HG02610 (cell line): ENCODE measurements at regions not wholly inside any gene's neighbourhood (a gene's known extent, or its start where the extent isn't known, plus 50 kb on each side); places are given as distances from the start of the nearest gene placed in this dataset.
"Not testable (repeated sequence)": the region's sequence is repeated elsewhere in the genome, so short reads cannot be mapped to it uniquely, and the experiment has no call there.

Source experiments
- ATAC-seq: cut with Tn5 transposase; IDR thresholded peaks from one replicate; pipeline ENCODE4 v1.9.1; 2021; ENCODE audit warnings: mild to moderate bottlenecking, moderate library complexity; ENCODE audit not compliant: unreplicated experiment

GRCh38 chr2:62654876-62655359 lies 50.6 kb upstream of the EHBP1 start:
- ATAC-seq, result no peak

DNA sequence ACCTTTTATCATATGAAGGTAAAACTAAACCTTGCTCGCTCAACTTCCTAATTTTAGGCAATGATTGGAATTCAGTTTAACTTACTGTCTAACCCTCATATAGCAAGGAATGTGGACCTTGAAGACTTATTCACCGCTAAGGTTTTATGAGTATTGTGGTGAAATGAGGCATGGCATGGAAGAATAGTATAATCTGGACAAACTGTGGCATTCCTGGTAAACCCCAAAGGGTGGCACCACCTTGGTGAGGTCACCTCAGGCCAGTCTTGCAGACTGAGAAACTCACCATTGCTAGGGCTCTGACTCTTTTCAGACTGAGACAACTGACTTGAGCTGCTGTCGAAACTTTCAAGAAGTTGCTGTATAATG lies 51.1 kb upstream of the EHBP1 start:
- ATAC-seq, result no peak

GRCh38 chr2:62653582-62654422 lies 51.7 kb upstream of the EHBP1 start:
- no peak for ATAC-seq

DNA sequence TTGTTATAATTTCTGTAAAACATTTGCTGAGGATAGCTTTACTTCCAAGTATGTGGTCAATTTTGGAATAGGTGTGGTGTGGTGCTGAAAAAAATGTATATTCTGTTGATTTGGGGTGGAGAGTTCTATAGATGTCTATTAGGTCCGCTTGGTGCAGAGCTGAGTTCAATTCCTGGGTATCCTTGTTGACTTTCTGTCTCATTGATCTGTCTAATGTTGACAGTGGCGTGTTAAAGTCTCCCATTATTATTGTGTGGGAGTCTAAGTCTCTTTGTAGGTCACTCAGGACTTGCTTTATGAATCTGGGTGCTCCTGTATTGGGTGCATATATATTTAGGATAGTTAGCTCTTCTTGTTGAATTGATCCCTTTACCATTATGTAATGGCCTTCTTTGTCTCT lies 56.4 kb upstream of the EHBP1 start:
- ATAC-seq, result not testable (repeated sequence)

DNA sequence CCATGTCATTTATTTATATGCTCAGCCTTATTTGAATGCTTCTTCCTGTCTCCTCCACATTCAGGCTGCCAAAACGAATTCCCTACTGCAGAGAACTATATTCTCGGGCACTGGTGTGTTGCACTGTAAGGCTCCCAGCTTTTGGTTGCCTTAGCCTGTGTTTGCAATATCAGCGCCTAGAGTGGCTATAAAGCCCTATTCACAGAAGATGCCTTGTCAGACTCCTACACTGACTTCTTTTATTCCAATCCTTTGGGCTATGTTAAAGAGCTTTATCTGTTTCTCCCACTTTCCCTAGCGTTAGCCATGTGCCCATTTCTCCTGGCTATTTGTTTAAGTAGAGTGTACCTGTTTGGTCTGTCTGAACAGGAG lies 62.4 kb upstream of the EHBP1 start:
- ATAC-seq, result no peak

DNA sequence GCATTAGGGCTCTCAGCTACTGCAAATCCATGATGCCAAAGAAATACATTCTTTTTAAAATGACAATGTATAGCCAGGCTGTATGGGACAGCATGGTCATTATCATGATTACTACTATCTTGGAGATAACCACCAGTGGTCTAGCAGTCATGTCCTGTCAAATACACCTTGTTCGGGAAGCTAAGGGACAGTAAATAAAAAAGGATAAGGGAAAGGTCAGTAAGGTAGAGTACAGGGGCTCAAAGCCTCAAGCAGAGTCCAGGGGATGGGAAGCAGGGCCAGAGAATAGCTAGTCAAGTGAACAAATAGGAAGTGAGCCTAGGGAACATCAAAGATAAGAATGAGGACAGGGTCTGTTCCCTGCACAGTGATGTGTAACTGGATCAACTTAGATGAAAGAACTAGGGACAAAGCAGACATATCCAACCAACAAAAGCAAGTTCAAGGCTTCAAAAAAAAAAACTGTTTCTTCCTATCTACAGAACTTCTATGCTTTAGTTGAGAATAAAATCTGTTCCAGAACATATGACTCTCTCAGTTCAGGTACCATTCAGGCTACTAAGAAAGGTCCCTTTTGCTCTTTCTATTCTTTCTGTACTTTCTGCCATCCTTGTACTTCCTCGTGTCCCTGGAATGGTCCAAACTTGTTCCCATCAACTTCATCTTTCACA lies 62.9 kb upstream of the EHBP1 start:
- no peak for ATAC-seq

DNA sequence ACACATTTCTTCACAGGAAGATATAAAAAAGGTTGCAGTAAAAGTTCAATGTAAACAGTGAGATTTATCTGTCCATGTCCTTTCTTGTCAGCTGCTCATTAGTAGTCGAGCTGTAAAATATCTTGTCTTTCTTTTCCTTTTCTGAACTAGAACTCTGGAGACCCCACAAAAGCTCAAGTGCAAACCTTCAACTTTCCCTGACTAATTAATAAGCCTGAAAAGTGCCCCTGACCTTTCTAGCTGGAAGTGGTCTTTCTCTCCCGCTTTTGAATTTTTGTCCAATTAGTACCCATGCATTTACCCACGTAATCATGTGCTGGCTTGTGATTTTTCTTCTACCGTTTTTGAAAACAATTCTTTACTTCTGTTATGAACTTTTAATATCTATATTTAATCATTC lies 63.6 kb upstream of the EHBP1 start:
- ATAC-seq, result no peak

GRCh38 chr2:62641410-62641843 lies 64.1 kb upstream of the EHBP1 start:
- no peak for ATAC-seq

DNA sequence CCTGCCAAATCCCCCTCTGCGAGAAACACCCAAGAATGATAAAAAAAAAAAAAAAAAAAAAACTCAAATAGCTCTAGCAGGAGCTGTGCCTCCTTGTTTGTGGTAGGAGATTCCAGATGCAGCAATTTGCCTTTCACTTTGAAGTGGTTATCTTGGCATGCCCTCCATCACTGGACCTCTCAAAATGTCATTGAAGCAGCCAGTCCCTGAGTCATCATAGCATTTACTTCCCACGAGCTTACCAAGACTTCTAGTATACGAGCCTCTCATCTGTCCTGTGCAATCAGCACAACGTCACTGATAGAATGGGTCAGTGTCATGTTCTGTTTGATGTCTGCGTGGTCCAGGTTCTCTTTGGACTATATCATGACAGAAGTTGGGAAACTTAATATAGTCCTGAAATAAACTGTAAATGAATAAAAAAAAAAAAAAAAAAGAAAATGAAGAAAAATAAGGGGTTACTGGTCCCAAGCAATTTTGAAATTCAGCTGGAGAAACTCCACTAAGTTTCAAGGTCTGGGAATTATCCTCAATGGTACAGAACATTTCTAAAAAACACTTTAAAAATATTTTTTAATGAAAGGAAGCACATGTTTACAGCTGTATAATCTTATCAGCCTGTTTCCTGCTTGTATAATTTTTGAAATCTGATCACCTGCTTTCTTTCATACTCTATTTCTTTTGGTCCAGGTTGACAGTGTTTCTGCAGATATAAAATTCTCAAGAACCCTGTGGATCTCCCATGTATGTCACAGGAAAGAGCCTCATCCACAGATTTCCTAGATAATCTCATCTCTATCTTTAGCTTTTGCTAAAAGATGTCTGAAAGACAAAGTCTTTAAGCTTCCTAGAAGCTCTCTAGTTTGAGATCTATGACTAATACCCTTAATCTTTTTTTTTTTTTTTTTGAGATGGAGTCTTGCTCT lies 74.1 kb upstream of the EHBP1 start:
- ATAC-seq, result no peak

- ATAC-seq, result not testable (repeated sequence)
Observed at GRCh38 chr2:62630206-62630605, 75.3 kb upstream of the EHBP1 start.

GRCh38 chr2:62629310-62629709 lies 76.2 kb upstream of the EHBP1 start:
- ATAC-seq, result not testable (repeated sequence)

- no peak for ATAC-seq
Observed at GRCh38 chr2:62627667-62628066, 77.8 kb upstream of the EHBP1 start.

GRCh38 chr2:62624855-62625254 lies 80.7 kb upstream of the EHBP1 start:
- no peak for ATAC-seq

DNA sequence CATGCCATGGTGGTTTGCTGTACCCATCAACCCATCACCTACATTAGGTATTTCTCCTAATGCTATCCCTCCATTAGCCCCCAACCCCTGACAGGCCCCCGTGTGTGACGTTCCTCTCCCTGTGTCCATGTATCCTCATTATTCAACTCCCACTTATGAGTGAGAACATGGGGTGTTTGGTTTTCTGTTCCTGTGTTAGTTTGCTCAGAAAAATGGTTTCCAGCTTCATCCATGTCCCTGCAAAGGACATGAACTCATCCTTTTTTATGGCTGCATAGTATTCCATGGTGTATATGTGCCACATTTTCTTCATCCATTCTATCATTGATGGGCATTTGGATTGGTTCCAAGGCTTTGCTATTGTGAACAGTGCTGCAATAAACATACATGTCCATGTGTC lies 89.0 kb upstream of the EHBP1 start:
- ATAC-seq, result not testable (repeated sequence)

DNA sequence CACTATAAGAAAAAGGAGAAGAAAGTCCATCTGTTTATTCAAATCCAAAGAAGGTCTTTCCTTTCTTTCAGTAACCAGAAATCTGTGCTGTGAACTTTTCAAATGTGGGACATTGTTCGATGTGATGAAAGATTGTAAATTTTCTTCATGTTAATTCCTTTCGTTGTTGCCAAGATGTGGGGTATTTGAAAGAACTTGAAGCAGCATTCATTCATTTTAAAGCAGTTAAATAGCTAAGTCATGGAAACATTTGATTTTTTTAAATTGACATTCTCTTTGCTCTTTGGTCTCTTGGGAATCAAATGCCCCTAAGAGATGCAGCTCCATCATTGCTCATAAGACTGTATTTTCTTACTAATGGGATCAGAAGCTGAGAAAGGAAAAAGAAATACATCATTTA lies 93.7 kb upstream of the EHBP1 start:
- ATAC-seq, result no peak

- ATAC-seq, result not testable (repeated sequence)
Observed at GRCh38 chr2:62605471-62605870, 99.5 kb upstream of the TMEM17 start.

- no peak for ATAC-seq
Observed at GRCh38 chr2:62604336-62604735, 98.3 kb upstream of the TMEM17 start.

DNA sequence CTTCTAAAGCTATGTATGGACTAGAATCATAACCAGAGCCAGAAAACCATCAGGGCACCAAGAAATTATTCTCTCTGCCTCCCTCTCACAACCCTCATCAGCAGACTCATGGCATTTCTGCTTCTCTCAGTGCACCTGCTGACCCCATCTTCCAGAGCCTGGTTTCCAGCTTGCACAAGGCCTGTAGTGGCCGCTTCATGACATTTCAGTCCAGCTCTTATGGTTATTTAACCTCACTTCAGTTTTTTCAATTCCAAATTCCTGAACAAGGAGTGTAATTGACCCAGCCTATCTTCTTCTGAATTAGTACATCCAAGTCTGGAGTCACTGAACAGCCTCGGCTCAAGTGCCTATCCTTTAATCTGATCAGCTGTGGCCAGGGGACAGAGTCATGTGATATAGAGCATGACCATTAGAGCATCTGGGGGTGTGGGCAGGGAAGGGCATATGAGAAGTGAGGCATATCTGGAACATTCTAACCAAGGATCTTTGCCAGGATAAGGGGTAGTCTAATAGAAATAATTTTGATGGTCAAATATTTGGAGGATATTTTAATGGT lies 97.2 kb upstream of the TMEM17 start:
- ATAC-seq, result no peak

DNA sequence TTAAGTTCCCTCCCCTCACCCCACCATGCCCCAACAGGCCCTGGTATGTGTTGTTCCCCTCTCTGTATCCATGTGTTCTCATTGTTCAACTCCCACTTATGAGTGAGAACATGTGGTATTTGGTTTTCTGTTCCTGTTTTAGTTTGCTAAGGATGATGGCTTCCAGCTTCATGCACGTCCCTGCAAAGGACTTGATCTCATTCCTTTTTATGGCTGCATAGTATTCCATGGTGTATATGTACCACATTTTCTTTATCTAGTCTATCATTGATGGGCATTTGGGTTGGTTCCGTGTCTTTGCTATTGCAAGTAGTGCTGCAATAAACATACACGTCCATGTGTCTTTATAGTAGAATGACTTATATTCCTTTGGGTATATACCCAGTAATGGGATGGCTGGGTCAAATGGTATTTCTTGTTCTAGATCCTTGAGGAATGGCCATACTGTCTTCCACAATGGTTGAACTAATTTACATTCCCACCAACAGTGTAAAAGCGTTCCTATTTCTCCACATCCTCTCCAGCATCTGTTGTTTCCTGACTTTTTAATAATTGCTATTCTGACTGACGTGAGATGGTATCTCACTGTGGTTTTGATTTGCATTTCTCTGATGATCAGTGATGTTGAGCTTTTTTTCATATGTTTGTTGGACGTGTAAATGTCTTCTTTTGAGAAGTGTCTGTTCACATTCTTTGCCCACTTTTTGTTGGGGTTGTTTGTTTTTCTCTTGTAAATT lies 93.8 kb upstream of the TMEM17 start:
- ATAC-seq, result not testable (repeated sequence)

GRCh38 chr2:62597323-62597722 lies 91.3 kb upstream of the TMEM17 start:
- ATAC-seq, result no peak
